Bronchial epithelial cell (primary cell): ENCODE measurements at regions not wholly inside any gene's neighbourhood (a gene's known extent, or its start where the extent isn't known, plus 50 kb on each side); places are given as distances from the start of the nearest gene placed in this dataset.

Experiments
- DNase-seq: peaks from one replicate; pipeline ENCODE4 v3.0.0-alpha.2; 2010; ENCODE audit warnings: low read depth
- FAIRE-seq: peaks from 2 replicates; lab custom pipeline; 2011; peaks lifted over from hg19 to GRCh38; lab: Jason Lieb, UNC
- H3K27me3 ChIP-seq: 2 replicates; pipeline ENCODE4 v1.5.1; 2011; ENCODE audit warnings: low read length; ENCODE audit not compliant: control insufficient read depth, insufficient read depth
- H3K36me3 ChIP-seq: 2 replicates; pipeline ENCODE4 v1.5.1; 2011; ENCODE audit warnings: low read length; ENCODE audit not compliant: control insufficient read depth, insufficient read depth
- H3K4me3 ChIP-seq: 2 replicates; pipeline ENCODE4 v1.5.1; 2011; ENCODE audit warnings: mild to moderate bottlenecking, low read depth, low read length, control low read depth
- TF ChIP-seq, protein P1 (sequence below): IDR thresholded peaks from 2 replicates; pipeline ENCODE4 v1.5.1; 2011; ENCODE audit warnings: mild to moderate bottlenecking, moderate library complexity, low read length, control low read depth, inconsistent platforms; ENCODE audit not compliant: insufficient read depth, severe bottlenecking

DNA sequence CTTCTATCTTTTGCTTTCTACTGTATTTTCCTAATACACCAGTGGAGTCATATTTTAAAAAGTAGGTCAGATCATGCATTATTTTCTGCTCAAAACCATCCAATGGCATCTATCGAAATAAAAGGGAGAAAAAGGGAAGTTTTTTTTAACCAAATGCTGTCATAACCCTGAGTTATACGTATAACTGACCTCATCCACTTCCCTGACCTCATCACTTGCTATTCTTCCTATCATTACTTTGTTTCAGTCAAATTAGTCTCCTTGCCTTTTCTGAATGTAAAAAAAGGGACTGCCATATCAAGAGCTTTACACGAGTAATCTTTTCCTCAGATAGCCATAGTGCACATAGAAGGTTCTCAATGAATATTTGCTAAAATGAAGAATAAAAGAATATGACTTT, 1383.6 kb downstream of the ZPLD1 start:
- H3K27me3 ChIP-seq: no peaks in the 10 kb centered on the region
- no peak overlapping the region for H3K4me3 ChIP-seq
- FAIRE-seq (no peak), DNase-seq (no peak)
- TF ChIP-seq, protein P1, sequence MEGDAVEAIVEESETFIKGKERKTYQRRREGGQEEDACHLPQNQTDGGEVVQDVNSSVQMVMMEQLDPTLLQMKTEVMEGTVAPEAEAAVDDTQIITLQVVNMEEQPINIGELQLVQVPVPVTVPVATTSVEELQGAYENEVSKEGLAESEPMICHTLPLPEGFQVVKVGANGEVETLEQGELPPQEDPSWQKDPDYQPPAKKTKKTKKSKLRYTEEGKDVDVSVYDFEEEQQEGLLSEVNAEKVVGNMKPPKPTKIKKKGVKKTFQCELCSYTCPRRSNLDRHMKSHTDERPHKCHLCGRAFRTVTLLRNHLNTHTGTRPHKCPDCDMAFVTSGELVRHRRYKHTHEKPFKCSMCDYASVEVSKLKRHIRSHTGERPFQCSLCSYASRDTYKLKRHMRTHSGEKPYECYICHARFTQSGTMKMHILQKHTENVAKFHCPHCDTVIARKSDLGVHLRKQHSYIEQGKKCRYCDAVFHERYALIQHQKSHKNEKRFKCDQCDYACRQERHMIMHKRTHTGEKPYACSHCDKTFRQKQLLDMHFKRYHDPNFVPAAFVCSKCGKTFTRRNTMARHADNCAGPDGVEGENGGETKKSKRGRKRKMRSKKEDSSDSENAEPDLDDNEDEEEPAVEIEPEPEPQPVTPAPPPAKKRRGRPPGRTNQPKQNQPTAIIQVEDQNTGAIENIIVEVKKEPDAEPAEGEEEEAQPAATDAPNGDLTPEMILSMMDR: no peak
- no peaks in the 10 kb centered on the region for H3K36me3 ChIP-seq

DNA sequence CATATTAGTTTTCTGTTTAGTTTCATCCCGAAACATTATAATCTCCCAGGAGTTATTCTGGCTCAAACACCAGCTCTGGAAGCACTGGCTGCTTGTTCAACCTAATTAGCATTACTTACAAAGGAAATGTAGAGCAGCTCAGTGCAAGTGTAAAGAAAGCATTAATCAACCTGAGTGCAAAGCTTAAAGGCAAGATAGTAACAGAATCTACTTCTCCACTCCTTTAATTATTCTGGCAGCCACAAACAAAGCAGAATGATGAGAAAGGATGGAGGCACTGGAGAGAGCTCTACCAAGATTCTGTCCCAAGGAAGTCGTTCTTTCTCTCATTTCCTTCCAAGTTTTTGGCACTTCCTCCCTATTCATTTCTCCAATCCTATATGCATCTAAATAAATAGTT, 1384.0 kb downstream of the ZPLD1 start:
- no peak overlapping the region for H3K4me3 ChIP-seq
- no peaks in the 10 kb centered on the region for H3K36me3 ChIP-seq
- TF ChIP-seq, protein P1: no peak
- FAIRE-seq (no peak), DNase-seq (no peak)
- H3K27me3 ChIP-seq: no peaks in the 10 kb centered on the region

DNA sequence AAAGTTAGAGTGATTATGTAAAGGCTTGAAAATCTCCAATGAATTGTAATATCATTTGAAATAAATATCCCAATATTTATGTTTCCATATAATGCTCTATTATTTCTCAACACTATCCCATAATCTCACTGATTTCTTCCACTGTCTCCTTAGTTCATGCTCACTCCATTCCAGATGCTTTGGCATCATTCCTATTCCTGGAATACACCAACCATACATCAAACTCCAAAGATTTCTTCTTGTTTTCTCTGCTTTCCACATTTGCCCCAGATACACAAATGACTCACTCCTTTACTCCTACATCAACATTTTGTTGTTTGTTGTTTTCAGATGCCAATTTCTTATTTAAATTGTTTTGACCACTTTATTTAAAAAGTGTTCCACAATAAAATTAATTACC, 1390.8 kb downstream of the ZPLD1 start:
- H3K4me3 ChIP-seq: no peak overlapping the region
- DNase-seq: no peak
- no peaks in the 10 kb centered on the region for H3K36me3 ChIP-seq
- FAIRE-seq: no peak
- TF ChIP-seq, protein P1: no peak
- no peaks in the 10 kb centered on the region for H3K27me3 ChIP-seq

DNA sequence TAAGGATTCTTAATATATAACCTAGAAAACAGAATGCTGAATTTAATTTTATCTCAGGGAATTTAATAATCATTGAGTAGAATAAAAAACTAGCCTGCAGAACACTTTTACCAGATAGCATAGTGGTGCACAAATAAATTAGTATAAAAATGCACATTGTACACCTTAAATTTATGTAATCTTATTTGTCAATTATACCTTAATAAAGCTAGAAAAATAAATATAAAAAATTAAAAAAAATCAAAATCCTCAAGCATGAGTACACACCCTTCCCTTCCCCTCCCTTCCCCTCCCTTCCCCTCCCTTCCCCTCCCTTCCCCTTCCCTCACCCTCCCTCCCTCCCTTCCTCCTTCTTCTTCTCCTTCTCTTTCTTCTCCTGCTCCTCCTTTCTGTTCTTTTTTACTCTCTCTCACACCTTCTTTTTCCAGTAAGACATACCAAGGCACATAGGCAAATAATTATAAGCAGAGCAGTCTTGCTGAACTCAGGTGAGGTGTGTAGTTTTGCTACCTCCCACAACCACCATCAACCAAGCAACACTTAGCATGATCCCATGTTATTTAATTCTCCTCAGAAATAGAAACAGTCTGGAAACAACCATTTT, 1395.0 kb downstream of the ZPLD1 start:
- TF ChIP-seq, protein P1: no peak
- no peaks in the 10 kb centered on the region for H3K27me3 ChIP-seq
- FAIRE-seq: no peak

DNA sequence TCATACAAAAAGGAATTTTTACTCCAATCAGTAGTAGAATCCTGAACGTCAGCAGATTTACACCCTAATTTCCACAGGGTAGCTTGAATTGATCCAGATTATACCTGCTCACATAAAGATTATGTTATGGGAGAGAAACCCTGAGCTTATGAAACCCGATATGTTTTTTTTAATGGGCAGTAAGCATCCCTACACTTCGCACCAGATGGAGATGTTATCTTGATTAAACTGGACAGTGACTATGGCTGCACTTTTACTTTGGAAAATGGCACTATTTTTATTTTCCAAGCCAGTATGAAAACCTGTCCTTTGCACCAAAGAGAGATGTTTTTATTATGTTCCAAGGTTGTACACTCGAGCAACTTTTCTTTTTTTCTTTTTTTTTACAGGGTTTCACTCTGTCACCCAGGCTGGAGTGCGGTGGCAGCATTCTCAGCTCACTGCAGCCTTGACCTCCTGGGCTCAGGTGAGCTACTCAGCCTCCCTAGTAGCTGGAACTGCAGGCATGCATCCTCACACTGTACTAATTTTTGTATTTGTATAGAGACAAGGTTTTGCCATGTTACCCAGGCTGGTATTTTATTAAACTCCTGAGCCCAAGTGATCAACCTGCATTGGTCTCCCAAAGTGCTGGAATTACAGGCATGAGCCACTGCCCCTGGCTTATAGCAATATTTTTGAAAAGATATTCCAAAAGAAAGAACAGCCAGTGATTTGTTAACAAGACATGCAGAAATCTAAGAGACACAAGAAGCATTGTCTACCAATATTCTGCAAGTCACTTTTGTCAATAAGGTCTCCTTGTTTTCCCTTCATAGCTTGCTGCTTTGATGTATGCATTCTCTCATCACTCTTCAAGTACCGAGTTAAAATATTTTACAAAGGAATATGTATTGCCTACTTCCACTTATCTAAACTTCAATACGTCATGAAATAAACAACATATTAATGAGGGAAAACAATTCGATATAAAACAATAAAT, 1412.6 kb downstream of the ZPLD1 start:
- H3K36me3 ChIP-seq: no peaks in the 10 kb centered on the region
- FAIRE-seq (no peak), DNase-seq (no peak)
- H3K4me3 ChIP-seq: no peak overlapping the region
- no peaks in the 10 kb centered on the region for H3K27me3 ChIP-seq
- TF ChIP-seq, protein P1: no peak

More for the DNA sequence above, 1395.0 kb downstream of the ZPLD1 start:
- Histone ChIP-seq H3K36me3 (no peaks in the 10 kb centered on the region), H3K4me3 (no peak overlapping the region)
- DNase-seq: no peak
